ENCODE measurements at regions not wholly inside any gene's neighbourhood (a gene's known extent, or its start where the extent isn't known, plus 50 kb on each side); places are given as distances from the start of the nearest gene placed in this dataset.

GRCh38 chr12:46449316-46449715 is 76.7 kb upstream of the SLC38A2 start:
- Histone ChIP-seq H3K27me3 (ENCODE audit: insufficient read depth, insufficient read length) (no peaks in the 10 kb centered on the region), H3K4me1 (ENCODE audit: insufficient read depth, insufficient read length) (no peaks in the 10 kb centered on the region), H3K4me3 (ENCODE audit: insufficient read length, low read depth) (no peak overlapping the region), H3K9me3 (ENCODE audit: insufficient read depth, low read length) (no peaks in the 10 kb centered on the region), H3K9ac (ENCODE audit: insufficient read length, low read depth) (no peak overlapping the region), H3K36me3 (ENCODE audit: insufficient read depth, insufficient read length, low read length) (no peaks in the 10 kb centered on the region)
- no peak for TF ChIP-seq ZNF274 (IDR thresholded peaks at IDR 0.05; ENCODE audit: low read depth, low read length)
- no peak for TF ChIP-seq YY1 (IDR thresholded peaks at IDR 0.05; ENCODE audit: insufficient read depth, insufficient read length)
- no peak for TF ChIP-seq SUZ12 (IDR thresholded peaks at IDR 0.05; ENCODE audit: extremely low read depth, insufficient read depth, insufficient read length)
- DNase-seq (ENCODE audit: low read depth, low spot score), result no peak

- no peaks in the 10 kb centered on the region for H3K36me3 ChIP-seq (ENCODE audit: insufficient read depth, insufficient read length, low read length)
- no peaks in the 10 kb centered on the region for H3K27me3 ChIP-seq (ENCODE audit: insufficient read depth, insufficient read length)
- DNase-seq (ENCODE audit: low read depth, low spot score), result no peak
- no peaks in the 10 kb centered on the region for H3K9me3 ChIP-seq (ENCODE audit: insufficient read depth, low read length)
- no peak overlapping the region for H3K9ac ChIP-seq (ENCODE audit: insufficient read length, low read depth)
- H3K4me1 ChIP-seq (ENCODE audit: insufficient read depth, insufficient read length), result no peaks in the 10 kb centered on the region
- TF ChIP-seq YY1 (IDR thresholded peaks at IDR 0.05; ENCODE audit: insufficient read depth, insufficient read length) (no peak), ZNF274 (IDR thresholded peaks at IDR 0.05; ENCODE audit: low read depth, low read length) (no peak), SUZ12 (IDR thresholded peaks at IDR 0.05; ENCODE audit: extremely low read depth, insufficient read depth, insufficient read length) (no peak)
- H3K4me3 ChIP-seq (ENCODE audit: insufficient read length, low read depth), result no peak overlapping the region
Observed at GRCh38 chr12:46446645-46447044, 74.1 kb upstream of the SLC38A2 start.

DNA sequence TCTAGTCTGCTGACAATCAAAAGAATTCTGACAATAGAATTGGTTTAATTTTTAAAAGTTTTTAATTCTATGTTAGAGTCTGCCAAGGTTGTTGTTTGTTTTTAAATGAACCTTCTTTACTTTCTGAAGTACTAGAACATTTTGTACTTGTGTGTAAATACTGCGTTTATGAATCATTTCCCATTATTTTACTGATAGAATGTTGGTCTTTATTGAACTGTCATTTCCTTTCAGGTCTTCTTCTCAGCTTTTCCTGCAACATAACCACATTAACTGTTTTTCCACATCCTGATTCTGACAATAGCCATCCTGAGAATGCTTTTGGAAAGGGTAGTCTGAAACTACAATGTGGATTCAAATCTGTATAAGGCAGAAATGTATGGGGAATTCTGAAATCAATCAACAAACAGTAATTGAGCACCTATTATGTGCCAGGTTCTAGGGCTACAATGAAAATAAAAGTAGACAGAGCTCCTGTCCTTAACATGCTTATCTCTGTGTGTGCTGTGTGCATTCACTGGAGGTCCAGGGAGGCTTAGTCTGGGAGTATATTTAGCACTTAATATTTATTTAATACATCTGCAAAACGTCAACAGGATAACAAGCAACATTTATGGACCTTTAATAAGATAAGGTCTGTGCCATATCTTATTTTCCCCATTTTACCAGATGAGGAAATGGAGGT is 73.1 kb upstream of the SLC38A2 start:
- Histone ChIP-seq H3K9me3 (ENCODE audit: insufficient read depth, low read length) (no peaks in the 10 kb centered on the region), H3K9ac (ENCODE audit: insufficient read length, low read depth) (no peak overlapping the region), H3K36me3 (ENCODE audit: insufficient read depth, insufficient read length, low read length) (no peaks in the 10 kb centered on the region), H3K27me3 (ENCODE audit: insufficient read depth, insufficient read length) (no peaks in the 10 kb centered on the region), H3K4me1 (ENCODE audit: insufficient read depth, insufficient read length) (no peaks in the 10 kb centered on the region), H3K4me3 (ENCODE audit: insufficient read length, low read depth) (no peak overlapping the region)
- no peak for TF ChIP-seq YY1 (IDR thresholded peaks at IDR 0.05; ENCODE audit: insufficient read depth, insufficient read length)
- TF ChIP-seq ZNF274 (IDR thresholded peaks at IDR 0.05; ENCODE audit: low read depth, low read length), result no peak
- no peak for TF ChIP-seq SUZ12 (IDR thresholded peaks at IDR 0.05; ENCODE audit: extremely low read depth, insufficient read depth, insufficient read length)
- no peak for DNase-seq (ENCODE audit: low read depth, low spot score)

DNA sequence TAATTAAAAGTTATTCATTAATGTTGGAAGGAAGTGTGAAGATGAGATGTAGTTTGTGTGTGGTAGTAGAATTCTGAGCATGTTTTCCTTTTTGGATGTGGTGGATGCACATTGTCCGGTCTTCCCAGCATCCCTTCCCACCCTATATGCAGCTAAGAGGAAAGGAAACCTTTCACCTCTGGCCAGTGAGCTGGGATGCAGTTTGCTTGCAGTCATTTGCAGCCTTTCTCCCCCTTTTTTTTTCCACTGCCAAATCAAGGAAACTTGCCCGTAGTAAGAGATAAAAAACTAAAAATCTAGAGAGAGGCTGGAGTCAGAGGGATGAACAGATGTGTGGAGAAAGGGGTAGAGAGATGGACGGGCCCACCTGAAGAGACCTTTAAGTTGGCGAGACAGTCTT is 72.5 kb upstream of the SLC38A2 start:
- H3K9me3 ChIP-seq (ENCODE audit: insufficient read depth, low read length), result no peaks in the 10 kb centered on the region
- H3K27me3 ChIP-seq (ENCODE audit: insufficient read depth, insufficient read length), result no peaks in the 10 kb centered on the region
- DNase-seq (ENCODE audit: low read depth, low spot score), result no peak
- TF ChIP-seq SUZ12 (IDR thresholded peaks at IDR 0.05; ENCODE audit: extremely low read depth, insufficient read depth, insufficient read length), result no peak
- no peak for TF ChIP-seq YY1 (IDR thresholded peaks at IDR 0.05; ENCODE audit: insufficient read depth, insufficient read length)
- no peak for TF ChIP-seq ZNF274 (IDR thresholded peaks at IDR 0.05; ENCODE audit: low read depth, low read length)
- no peaks in the 10 kb centered on the region for H3K36me3 ChIP-seq (ENCODE audit: insufficient read depth, insufficient read length, low read length)
- no peak overlapping the region for H3K4me3 ChIP-seq (ENCODE audit: insufficient read length, low read depth)
- no peak overlapping the region for H3K9ac ChIP-seq (ENCODE audit: insufficient read length, low read depth)
- H3K4me1 ChIP-seq (ENCODE audit: insufficient read depth, insufficient read length), result no peaks in the 10 kb centered on the region

DNA sequence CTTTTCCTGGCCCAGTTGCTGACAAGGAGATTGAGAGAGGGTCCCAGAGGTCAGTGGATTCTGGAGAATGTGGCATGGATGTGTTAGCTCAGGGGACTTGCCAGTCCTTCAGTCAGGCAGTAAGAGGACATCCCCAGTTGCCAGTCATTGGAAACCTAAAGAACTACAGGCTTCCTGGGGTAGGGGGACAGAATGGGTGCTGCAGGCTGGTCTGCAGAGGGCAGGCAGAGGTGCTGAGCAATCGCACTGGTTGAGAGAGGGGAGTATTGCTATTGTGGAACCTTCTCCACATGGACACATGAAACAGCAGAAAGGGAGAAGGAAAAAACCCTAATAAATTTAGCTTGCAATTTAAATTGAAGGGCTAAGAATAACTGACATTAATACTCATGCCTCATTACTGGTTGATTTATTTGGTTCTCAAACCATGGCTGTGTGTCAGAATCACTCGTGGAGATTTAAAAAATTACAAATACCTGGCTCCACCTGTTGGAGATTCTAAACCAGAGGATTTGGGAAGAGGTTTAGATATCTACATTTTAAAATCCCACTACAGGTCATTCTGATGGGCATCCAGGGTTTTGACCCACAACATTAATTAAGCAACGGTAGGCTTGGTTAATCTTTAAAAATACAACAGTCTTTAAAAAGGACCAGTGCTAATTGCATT is 71.2 kb upstream of the SLC38A2 start:
- Histone ChIP-seq H3K36me3 (ENCODE audit: insufficient read depth, insufficient read length, low read length) (no peaks in the 10 kb centered on the region), H3K4me1 (ENCODE audit: insufficient read depth, insufficient read length) (no peaks in the 10 kb centered on the region), H3K9ac (ENCODE audit: insufficient read length, low read depth) (no peak overlapping the region), H3K9me3 (ENCODE audit: insufficient read depth, low read length) (no peaks in the 10 kb centered on the region), H3K27me3 (ENCODE audit: insufficient read depth, insufficient read length) (no peaks in the 10 kb centered on the region), H3K4me3 (ENCODE audit: insufficient read length, low read depth) (no peak overlapping the region)
- no peak for DNase-seq (ENCODE audit: low read depth, low spot score)
- TF ChIP-seq ZNF274 (IDR thresholded peaks at IDR 0.05; ENCODE audit: low read depth, low read length) (no peak), YY1 (IDR thresholded peaks at IDR 0.05; ENCODE audit: insufficient read depth, insufficient read length) (no peak), SUZ12 (IDR thresholded peaks at IDR 0.05; ENCODE audit: extremely low read depth, insufficient read depth, insufficient read length) (no peak)

- Histone ChIP-seq H3K4me3 (ENCODE audit: insufficient read length, low read depth) (no peak overlapping the region), H3K9me3 (ENCODE audit: insufficient read depth, low read length) (no peaks in the 10 kb centered on the region), H3K9ac (ENCODE audit: insufficient read length, low read depth) (no peak overlapping the region), H3K27me3 (ENCODE audit: insufficient read depth, insufficient read length) (no peaks in the 10 kb centered on the region), H3K4me1 (ENCODE audit: insufficient read depth, insufficient read length) (no peaks in the 10 kb centered on the region), H3K36me3 (ENCODE audit: insufficient read depth, insufficient read length, low read length) (no peaks in the 10 kb centered on the region)
- TF ChIP-seq SUZ12 (IDR thresholded peaks at IDR 0.05; ENCODE audit: extremely low read depth, insufficient read depth, insufficient read length) (no peak), YY1 (IDR thresholded peaks at IDR 0.05; ENCODE audit: insufficient read depth, insufficient read length) (no peak), ZNF274 (IDR thresholded peaks at IDR 0.05; ENCODE audit: low read depth, low read length) (no peak)
- no peak for DNase-seq (ENCODE audit: low read depth, low spot score)
Observed at GRCh38 chr12:46442738-46443137, 70.2 kb upstream of the SLC38A2 start.

- TF ChIP-seq ZNF274 (IDR thresholded peaks at IDR 0.05; ENCODE audit: low read depth, low read length) (no peak), SUZ12 (IDR thresholded peaks at IDR 0.05; ENCODE audit: extremely low read depth, insufficient read depth, insufficient read length) (no peak), YY1 (IDR thresholded peaks at IDR 0.05; ENCODE audit: insufficient read depth, insufficient read length) (no peak)
- no peaks in the 10 kb centered on the region for H3K4me1 ChIP-seq (ENCODE audit: insufficient read depth, insufficient read length)
Observed at GRCh38 chr12:46442239-46442638, 69.7 kb upstream of the SLC38A2 start.

More at GRCh38 chr12:46442239-46442638, 69.7 kb upstream of the SLC38A2 start:
- Histone ChIP-seq H3K4me3 (ENCODE audit: insufficient read length, low read depth) (no peak overlapping the region), H3K36me3 (ENCODE audit: insufficient read depth, insufficient read length, low read length) (no peaks in the 10 kb centered on the region), H3K9me3 (ENCODE audit: insufficient read depth, low read length) (no peaks in the 10 kb centered on the region), H3K9ac (ENCODE audit: insufficient read length, low read depth) (no peak overlapping the region), H3K27me3 (ENCODE audit: insufficient read depth, insufficient read length) (no peaks in the 10 kb centered on the region)
- DNase-seq (ENCODE audit: low read depth, low spot score), result no peak

All from NT2/D1 (cell line).